ENCODE measurements at regions not wholly inside any gene's neighbourhood (a gene's known extent, or its start where the extent isn't known, plus 50 kb on each side); places are given as distances from the start of the nearest gene placed in this dataset.

- no peak for TF ChIP-seq POLR2A (IDR thresholded peaks at IDR 0.05)
- TF ChIP-seq, protein P1, sequence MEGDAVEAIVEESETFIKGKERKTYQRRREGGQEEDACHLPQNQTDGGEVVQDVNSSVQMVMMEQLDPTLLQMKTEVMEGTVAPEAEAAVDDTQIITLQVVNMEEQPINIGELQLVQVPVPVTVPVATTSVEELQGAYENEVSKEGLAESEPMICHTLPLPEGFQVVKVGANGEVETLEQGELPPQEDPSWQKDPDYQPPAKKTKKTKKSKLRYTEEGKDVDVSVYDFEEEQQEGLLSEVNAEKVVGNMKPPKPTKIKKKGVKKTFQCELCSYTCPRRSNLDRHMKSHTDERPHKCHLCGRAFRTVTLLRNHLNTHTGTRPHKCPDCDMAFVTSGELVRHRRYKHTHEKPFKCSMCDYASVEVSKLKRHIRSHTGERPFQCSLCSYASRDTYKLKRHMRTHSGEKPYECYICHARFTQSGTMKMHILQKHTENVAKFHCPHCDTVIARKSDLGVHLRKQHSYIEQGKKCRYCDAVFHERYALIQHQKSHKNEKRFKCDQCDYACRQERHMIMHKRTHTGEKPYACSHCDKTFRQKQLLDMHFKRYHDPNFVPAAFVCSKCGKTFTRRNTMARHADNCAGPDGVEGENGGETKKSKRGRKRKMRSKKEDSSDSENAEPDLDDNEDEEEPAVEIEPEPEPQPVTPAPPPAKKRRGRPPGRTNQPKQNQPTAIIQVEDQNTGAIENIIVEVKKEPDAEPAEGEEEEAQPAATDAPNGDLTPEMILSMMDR (IDR thresholded peaks at IDR 0.05 in 4 of 5, conservative IDR thresholded peaks at IDR 0.05 in 1 of 5), result no peak
Measured at GRCh38 chr3:167031364-167032049, 348.6 kb downstream of the ZBBX start.

Data from gastrocnemius medialis (tissue), 4 donors.